HG02840 (cell line): ENCODE measurements at regions not wholly inside any gene's neighbourhood (a gene's known extent, or its start where the extent isn't known, plus 50 kb on each side); places are given as distances from the start of the nearest gene placed in this dataset.
"Not testable (repeated sequence)": the region's sequence is repeated elsewhere in the genome, so short reads cannot be mapped to it uniquely, and the experiment has no call there.

Experiments
- ATAC-seq: cut with Tn5 transposase; IDR thresholded peaks from one replicate; pipeline ENCODE4 v1.9.1; 2021; ENCODE audit warnings: mild to moderate bottlenecking, moderate library complexity, moderate number of reproducible peaks; ENCODE audit not compliant: unreplicated experiment, low FRiP score

DNA sequence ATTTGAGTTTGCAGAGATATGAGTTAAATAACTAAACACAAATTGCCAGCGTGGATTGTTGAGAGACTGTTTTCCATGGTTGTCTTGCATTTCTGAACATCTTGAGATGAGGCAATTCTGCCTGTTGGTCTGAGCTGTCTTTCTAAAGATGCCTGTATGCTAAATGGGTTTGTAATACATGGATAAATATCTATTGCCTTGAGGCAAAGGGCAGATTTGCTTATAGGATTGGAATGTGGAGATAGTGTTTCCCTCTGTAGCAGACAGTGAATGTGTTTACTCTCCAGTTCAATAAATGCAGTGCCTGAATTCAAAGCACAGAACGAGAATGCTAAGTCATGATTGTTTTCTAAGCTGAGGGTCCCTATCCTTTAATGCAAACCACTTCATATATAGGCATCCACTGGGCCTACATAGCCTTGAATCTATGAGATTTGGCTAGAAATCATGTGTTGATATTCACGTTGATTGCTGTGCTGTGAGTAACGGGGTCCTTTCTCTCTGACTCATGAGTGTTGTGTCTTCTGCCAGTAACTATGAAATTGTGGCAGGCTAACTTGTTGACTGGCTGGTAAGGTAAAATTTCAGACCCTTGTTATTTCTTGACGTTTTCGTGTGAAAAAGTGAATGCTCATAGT is 2554.8 kb downstream of the PCDH9 start:
- no peak for ATAC-seq

- no peak for ATAC-seq
Observed at GRCh38 chr13:64674126-64674525, 2556.0 kb downstream of the PCDH9 start.

- no peak for ATAC-seq
Observed at GRCh38 chr13:64672751-64673150, 2557.4 kb downstream of the PCDH9 start.

- ATAC-seq: no peak
Observed at GRCh38 chr13:64662887-64663593, 2567.1 kb downstream of the PCDH9 start.

GRCh38 chr13:64648293-64648692 is 2581.8 kb downstream of the PCDH9 start:
- ATAC-seq: no peak

GRCh38 chr13:64643066-64643465 is 2587.1 kb downstream of the PCDH9 start:
- no peak for ATAC-seq

DNA sequence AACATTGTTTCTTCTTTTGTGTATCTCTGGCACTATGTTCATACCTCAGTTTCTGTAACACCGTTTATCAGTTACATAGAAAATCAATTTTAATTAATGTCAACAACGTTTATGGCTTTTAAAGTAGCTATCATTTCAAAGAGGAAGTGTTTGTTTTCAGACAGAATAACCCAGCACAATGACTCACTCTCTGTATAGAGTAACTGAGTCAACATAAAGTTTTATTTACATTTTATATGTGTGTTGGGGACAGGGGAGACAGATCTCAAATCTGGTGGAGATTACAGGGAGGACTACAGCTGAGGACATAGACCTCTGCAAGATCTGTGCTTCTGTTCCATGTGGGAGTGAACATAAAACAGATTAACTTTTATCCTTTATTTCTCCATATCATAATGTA is 2590.1 kb downstream of the PCDH9 start:
- ATAC-seq: no peak

GRCh38 chr13:64639206-64639605 is 2590.9 kb downstream of the PCDH9 start:
- no peak for ATAC-seq

DNA sequence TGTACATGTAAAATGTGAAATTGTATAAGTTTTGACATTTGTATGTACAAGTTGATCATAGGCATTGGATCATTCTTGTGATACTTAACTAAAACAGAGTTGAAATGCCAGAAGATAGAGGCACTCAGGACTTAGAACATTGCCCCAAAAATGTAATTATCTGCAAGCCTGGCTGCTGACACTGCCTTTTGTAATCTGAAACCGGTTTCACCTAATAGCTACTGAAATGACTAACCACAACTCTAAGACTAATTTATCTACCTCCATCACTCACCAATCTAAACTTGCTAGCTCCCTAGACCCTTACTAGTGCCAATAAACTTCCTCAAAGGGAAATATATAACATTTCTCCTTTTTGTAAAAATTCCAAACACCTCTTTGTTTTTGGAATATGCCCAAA is 2596.2 kb downstream of the PCDH9 start:
- no peak for ATAC-seq

DNA sequence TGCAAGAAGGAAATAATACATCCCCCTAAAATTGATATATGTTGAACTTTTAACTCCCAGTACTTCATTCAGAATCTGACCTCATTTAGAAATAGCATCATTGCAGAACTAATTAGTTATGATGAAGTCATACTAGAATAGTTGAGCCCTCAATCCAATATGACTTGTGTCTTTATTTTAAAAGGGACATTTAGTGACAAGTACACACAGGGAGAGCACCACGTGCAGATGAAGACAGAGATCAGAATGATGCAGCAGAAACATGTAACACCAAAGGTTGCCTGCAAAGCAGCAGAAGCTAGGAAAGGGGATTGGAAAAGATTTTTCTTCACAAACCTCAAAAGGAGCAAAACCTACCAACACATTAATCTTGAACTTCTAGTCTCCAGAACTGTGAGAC is 2602.5 kb downstream of the PCDH9 start:
- no peak for ATAC-seq

DNA sequence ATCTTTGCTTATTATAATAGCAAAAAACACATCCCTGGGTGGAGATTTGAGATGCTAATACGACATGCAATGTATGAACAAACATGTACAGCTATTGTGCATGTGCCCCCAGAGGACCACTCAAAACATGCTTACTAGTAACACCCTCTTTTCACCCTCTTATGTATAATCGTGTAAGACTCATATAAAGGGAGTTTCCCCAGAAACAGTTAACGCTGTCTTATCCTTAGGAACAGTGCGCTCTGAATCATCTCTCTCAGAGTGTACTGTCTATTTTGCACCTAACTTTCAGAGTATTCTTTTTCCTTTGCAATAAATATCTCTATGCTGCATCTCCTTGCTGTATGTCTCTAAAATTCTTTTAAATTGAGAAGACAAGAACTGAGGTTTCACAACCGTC is 2604.0 kb downstream of the PCDH9 start:
- no peak for ATAC-seq

- no peak for ATAC-seq
Observed at GRCh38 chr13:64617231-64617630, 2612.9 kb downstream of the PCDH9 start.

DNA sequence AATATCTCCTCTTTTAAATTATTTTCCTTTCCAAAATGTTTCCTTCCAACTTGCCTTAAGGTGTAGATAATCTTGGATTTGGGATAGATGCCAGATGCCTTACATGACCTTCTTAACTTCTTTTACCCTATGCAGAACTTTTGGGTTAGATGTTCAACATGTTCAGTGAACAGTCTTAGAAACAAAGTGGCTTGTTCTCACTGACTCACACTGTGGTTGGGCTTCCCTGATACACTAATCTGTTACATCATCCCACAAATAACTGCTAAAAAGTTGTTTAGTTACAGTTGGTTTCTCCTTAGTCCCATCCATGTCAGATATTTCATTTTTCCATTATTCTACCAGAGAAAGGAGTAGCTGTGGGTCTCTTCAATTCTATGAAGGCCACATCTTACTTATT is 2638.2 kb downstream of the PCDH9 start:
- ATAC-seq: no peak

- no peak for ATAC-seq
Observed at GRCh38 chr13:64579331-64579730, 2650.8 kb downstream of the PCDH9 start.

DNA sequence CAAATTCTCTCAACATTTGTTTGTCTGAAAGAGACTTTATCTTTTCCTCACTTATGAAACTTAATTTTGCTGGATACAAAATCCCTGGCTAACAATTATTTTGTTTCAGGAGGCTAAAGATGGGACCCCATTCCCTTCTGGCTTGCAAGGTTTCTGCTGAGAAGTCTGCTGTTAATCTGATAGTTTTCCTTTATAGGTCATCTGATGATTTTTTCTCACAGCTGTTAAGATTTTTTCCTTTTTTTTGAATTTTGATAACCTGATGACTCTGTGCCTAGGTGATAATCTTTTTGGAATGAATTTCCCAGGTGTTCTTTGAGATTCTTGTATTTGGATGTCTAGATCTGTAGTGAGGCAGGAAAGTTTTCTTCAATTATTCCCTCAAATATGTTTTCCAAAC is 2661.4 kb downstream of the PCDH9 start:
- no peak for ATAC-seq

GRCh38 chr13:64558031-64558430 is 2672.1 kb downstream of the PCDH9 start:
- ATAC-seq: not testable (repeated sequence)

DNA sequence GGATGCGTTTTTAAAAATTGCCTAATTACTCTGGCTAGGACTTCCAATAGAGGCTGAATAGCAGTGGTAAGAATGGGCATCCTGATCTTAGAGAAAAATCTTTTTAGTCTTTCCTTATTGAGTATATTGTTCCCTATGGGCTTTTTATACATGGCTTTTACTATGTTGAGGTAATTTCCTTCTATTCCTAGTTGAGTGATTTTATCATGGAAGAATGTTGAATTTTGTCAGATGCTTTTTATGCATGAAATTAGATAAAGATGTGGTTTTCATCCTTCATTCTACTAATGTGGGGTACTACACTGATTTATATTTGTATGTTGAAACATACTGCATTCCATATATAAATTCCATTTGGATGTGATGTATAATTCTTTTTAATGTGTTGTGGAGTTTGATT is 2673.8 kb downstream of the PCDH9 start:
- no peak for ATAC-seq

DNA sequence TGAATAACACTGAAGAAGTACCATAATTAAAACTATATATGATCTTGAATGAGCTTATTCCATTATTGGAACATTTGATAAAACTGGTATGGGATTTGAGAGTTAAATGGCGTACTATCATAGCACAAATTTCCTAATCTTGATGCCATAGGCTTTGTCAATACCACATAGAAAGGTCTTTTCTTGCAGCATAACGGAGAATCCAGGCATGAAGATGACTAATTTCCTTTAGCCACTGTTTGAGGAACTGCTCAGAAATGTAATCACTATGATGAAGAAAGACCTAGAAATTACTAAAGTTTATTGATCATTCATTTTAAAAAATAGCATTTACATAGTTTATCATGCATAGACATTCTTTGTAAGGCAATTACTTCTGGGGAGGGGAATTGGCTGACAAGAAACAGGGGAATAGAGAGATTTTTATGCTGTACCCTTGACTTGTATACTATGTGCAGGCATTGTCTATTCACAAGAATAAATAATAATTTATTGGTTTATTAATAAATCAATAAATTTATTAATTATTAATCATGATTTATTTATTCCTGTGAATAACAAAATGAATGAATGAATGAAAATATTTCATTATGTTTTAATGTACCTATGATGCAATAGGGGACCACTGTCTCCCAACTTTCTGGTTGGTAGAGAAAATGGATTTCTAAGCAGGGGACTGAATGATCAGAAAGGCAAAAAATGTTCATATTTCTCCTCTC is 2676.6 kb downstream of the PCDH9 start:
- ATAC-seq: no peak

- ATAC-seq: no peak
Observed at GRCh38 chr13:64551755-64552154, 2678.4 kb downstream of the PCDH9 start.

- ATAC-seq: no peak
Observed at GRCh38 chr13:64546371-64546770, 2683.8 kb downstream of the PCDH9 start.

- ATAC-seq: no peak
Observed at GRCh38 chr13:64540976-64541375, 2689.2 kb downstream of the PCDH9 start.

DNA sequence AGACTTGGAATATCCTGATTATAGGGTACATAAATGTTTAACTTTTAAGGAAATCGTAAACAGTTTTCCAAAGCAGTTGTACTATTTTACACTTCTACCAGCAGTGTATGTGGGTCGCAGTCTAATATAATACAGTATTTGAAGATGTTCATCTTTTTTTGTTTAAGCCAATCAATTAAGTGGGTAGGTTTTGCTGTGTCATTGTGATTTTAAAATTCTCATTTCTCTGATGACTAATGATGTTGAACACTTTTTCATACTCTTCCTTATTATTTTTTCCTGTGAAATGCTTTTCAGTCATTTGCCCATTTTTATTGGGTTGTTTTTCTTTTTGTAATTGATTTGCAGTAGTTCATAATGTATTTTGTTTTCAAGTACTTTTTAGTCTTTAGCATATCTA is 2689.7 kb downstream of the PCDH9 start:
- ATAC-seq: no peak
